GM12874 (cell line): ENCODE measurements at regions not wholly inside any gene's neighbourhood (a gene's known extent, or its start where the extent isn't known, plus 50 kb on each side); places are given as distances from the start of the nearest gene placed in this dataset.

ENCODE experiments used
- TF ChIP-seq, protein P1 (sequence below): IDR thresholded peaks from 2 replicates; pipeline ENCODE4 v1.5.1; 2011; ENCODE audit warnings: low read depth, mild to moderate bottlenecking, control low read depth, low read length, moderate library complexity; ENCODE audit not compliant: insufficient read depth

DNA sequence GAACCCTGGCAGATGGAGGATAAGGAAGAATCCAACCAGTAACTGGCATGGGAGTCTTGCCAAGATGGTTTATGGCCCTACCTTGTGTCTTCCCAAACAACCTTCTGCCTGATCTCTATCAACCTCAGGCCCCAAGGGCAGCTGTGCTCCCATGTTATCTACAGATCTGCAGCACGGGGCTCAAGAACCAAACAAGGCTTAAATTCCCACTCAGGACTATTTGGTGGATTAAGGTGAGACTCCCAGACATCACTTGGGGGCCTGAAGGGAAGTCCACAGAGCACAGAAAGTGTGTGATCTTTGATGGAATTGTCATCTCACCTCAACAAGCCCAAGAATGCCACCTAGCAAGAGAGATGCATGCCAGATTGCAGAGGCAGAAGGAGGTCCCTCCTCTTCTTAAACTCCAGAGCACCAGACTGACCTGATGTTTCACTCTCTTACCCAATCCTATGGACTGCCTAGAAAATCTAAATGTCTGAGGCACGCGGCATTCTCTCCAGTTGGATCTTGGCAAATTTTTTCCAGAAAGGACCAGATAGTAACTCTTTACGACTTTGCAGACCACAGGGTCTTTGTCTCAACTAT, 759.5 kb upstream of the TBX3 start:
- TF ChIP-seq, protein P1, sequence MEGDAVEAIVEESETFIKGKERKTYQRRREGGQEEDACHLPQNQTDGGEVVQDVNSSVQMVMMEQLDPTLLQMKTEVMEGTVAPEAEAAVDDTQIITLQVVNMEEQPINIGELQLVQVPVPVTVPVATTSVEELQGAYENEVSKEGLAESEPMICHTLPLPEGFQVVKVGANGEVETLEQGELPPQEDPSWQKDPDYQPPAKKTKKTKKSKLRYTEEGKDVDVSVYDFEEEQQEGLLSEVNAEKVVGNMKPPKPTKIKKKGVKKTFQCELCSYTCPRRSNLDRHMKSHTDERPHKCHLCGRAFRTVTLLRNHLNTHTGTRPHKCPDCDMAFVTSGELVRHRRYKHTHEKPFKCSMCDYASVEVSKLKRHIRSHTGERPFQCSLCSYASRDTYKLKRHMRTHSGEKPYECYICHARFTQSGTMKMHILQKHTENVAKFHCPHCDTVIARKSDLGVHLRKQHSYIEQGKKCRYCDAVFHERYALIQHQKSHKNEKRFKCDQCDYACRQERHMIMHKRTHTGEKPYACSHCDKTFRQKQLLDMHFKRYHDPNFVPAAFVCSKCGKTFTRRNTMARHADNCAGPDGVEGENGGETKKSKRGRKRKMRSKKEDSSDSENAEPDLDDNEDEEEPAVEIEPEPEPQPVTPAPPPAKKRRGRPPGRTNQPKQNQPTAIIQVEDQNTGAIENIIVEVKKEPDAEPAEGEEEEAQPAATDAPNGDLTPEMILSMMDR, result no peak

DNA sequence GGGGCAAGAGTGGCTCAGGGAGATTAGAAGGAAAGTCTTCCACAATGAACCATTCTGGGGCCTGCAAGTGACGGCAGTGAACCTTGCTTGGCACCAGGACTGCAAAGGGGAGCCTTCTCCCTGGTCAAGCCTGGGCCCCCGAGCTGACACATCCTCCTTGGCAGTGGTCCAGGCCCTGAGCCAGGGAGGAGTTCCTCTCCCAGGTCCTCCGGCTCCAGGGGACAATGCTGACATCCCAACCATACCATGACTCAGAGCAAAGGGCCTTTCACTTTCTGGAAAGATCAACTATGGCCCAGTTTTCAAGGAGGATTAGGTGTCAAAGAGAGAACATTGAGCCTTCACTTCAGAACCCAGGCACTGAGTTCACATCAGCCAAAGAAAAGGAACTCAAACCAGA, 756.5 kb upstream of the TBX3 start:
- TF ChIP-seq, protein P1, result no peak

DNA sequence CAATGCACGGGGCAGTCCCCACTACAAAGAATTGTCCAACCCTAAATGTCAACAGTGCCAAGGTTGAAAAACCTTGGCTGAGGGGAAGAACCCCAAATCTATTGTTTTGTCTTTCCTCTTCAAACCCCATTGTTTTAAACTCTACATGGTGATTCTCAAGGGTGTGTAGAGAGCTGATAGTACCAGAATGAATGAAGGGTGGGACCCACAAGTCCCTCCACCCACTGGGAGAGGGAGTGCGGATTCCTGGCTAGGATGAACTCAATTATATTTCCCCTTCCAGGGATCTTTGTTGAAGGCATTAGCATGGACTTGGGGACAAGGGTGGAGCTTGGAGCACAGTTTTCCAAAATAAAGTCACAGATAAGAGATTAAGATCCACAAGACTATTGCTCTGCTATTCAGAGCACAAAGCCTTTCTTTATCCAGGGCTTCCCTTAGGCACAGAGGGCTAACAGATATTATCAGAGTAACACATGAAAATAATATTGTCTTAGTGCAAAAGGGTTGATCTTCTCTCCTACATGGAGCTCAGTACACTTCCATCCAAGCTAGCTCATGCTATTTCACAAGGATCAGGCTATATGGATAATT, 755.1 kb upstream of the TBX3 start:
- TF ChIP-seq, protein P1, result no peak

DNA sequence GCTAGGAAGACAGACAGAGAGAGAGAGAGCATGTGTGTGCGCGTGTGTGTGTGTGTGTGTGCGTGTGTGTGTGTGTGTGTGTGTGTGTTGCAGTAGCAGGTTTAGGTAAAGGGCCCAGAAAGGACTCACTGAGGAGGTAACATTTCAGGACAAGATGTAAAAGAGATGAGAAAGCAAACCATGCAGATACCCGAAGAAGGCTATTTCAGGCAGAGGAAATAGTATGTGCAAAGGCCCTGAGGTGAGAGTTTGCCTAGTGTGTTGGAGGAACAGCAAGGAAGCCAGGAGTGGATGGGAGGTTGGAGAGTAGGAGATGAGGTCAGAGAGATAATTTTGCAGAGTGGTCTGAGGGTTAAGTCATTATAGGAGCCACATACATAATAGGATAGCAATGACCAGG, 754.3 kb upstream of the TBX3 start:
- TF ChIP-seq, protein P1, result no peak

DNA sequence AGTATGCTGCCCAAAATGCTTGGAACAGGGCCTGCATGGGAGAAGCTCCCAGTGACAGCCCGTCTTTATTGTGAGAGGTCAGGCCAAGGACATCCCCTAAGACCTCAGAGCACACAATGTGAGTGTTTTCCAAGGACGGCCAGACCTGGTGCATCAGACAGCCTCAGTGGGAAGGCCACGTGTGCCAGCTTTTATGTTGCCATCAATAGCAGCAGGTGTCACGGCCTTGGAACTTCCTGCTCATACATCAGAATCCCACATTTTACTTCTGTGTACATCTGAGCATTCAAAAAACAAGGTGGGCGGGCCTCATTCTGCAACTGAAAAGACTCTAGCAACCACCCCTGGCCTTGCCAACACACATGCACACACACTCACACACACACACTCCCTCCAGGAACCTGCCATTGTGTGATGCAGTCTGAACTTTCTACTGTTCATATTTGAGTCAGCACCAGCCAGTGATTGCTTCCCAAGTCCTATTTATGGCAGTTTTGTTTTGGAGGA, 753.1 kb upstream of the TBX3 start:
- TF ChIP-seq, protein P1, result no peak

DNA sequence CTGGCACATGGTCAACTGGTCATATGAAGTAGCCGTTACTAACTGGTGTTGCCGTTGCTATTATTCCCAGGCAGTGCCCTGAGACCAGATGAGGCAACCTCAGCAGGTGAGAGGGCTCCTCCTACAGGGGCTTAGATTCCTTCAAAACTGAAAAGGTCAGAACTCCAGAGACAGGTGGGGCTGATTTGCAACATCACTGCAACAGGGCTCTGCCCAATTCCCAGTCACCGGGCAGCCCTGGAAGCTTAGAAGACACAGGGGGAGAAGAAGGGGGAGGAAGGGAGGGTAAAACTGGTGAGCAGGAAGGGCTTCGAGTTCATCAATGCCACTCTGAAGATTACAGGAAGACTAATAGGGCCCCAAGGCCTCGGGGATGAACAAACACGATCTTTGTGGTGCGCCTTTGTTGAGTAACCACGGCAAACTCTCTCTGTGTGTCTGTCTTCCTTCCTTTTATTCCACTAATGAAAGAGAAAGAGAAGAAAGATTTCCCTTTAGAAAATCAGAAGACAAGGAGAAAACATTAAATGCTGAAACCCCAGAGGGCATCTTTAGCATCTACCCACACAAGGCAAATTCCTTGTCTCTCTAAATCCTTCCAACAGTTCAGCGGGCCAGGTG, 749.1 kb upstream of the TBX3 start:
- TF ChIP-seq, protein P1, result no peak

DNA sequence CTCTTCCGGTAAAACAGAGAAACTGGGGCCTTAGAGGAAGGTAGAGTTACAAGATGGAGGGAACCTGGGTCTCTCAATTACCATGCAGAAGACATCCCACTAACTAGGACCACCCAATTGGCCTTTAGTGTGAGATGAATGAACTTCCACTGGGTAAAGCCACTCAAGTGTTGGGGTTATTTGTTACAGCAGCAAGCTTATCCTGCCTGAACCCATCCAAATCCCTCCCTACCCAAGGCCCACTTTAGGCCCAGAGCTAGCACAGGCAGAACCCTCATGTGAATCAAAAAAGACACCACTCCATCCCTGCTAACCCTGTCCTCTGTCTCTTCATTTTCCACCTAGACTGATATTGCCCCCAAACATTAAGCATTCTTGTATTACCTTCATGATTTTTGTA, 746.7 kb upstream of the TBX3 start:
- TF ChIP-seq, protein P1, result no peak
